Inflammatory macrophage treated with lipopolysaccharide for 4 hours (primary cell): ENCODE measurements at regions not wholly inside any gene's neighbourhood (a gene's known extent, or its start where the extent isn't known, plus 50 kb on each side); places are given as distances from the start of the nearest gene placed in this dataset.
"Not testable (repeated sequence)": the region's sequence is repeated elsewhere in the genome, so short reads cannot be mapped to it uniquely, and the experiment has no call there.

Experiments used
- DNase-seq: peaks from one replicate; pipeline ENCODE4 v3.0.0-alpha.2; 2020

DNA sequence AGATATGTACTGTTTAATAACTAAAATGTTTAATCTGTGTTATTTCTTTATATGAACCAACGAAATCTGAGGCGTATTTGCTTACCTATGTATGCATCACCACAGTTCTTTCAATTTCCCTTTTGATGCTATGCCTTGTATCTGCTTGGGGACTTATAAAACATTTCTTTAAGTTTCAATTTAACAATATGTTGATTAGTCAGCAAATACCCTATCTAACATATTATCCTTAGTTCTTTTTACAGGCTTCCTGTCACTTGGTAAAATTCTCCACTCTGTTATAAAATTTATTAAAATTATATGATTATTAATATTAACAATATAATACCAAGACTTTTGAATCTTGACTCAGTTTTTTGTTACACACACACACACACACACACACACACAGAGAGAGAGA lies 174.3 kb downstream of the CPS1 start:
- DNase-seq: no peak

DNA sequence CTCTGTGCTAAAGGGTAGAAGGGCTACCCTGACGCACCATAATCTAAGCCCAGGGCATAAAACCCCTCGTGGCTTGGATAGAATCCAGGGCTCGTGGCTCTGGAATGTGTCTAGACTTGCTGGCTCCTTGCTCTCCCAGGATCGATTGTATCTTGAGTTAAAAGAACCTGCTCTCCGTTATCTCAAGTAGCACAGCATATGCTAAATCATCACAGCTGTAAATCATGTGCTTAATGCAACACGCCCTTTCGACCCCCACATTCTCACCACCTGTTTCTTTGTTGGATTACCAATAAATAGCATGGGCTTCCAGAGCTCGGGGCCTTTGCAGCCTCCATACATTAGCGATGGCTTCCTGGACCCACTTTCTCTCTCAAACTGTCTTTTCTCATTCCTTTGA lies 190.4 kb downstream of the CPS1 start:
- not testable (repeated sequence) for DNase-seq

DNA sequence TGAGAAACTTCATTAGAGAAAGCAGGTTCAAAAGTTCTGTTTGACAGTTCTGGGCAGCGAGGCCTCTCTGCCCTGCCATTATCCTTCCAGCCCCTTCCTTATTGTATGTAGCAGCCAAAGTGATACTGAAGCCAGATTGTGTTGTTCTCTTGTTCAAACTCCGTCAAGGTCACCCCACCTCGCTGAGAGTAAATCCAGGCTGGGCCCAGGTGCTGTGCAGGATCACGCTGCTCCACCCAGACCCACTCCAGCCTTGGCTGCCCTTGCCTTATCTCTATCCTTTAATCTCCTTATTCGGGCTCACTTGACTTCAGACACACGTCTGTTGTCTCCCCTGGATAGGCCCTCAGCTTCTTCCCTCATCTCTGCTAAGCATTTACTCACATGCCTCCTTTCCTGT lies 196.1 kb downstream of the CPS1 start:
- no peak for DNase-seq

DNA sequence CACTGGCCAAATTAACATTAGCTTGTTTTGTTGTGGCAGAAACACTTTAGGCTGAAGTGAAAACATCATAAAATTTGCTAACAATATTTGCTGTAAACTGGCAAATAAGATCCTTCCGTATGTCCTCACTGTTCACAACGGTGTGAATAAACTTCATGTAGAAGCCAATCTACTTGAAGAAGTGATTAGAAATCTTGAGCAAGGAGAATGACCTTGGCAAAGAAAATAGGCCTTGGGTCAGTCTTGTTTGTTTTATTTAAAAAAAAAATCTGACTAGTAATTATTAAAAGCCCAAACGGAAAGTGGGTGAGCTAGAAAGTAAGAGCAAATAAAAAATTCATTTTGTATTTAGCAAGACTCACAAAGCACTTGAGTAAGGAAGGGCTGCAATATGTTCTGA lies 197.0 kb downstream of the CPS1 start:
- no peak for DNase-seq

DNA sequence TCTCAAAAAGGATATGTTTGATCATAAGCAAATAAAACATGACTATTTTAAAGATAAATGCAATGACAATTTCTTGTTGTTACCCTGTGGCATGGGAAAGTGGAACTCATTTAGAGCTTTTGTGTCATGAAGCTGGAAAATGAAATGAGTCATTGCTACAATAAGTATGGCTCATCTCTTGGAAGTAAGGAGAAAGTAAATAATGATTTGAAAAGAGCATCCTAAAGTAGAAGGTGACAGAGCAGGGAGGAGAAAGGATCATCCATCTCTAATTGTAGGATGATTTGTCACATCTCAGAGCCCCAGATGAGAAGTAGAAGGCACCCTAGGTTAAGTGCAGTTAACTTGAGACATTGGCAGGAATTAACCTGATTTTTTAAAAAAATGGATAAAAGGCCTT lies 200.5 kb downstream of the CPS1 start:
- no peak for DNase-seq

DNA sequence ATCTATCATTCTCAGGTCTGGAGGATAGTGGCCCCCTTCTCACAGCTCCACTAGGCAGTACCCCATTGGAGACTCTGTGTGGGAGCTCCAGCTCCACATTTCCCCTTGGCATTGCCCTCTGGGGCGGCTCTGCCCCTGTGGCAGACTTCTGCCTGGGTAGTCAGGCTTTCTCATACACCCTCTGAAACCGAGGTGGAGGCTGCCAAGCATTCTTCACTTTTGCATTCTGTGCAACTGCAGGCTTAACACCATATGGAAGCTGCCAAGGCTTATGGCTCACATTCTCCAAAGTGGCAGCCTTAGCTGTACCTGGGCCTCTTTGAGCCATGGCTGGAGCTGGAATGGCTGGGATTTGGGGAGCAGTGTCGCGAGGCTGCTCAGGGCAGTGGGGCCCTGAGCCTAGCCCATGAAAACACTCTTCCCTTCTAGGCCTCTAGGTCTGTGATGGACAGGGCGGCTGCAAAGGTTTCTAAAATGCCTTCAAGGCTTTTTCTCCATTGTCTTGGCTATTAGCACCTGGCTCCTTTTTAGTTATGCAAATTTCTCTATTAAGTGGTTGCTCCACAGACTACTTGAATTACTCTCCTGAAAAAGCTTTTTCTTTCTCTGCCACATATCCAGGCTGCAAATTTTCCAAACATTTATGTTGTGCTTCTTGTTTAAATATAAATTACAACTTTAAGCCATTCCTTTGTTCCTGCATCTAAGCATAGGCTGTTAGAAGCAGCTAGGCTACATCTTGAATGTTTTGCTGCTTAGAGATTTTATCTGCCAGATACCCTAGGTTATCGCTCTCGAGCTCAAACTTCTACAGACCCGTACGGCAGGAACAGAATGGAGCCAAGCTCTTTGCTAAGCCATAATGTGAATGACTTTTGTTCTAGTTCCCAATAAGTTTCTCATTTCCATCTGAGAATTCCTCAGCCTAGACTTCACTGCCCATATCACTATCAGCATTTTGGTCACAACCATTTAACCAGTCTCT lies 206.5 kb downstream of the CPS1 start:
- DNase-seq: no peak

DNA sequence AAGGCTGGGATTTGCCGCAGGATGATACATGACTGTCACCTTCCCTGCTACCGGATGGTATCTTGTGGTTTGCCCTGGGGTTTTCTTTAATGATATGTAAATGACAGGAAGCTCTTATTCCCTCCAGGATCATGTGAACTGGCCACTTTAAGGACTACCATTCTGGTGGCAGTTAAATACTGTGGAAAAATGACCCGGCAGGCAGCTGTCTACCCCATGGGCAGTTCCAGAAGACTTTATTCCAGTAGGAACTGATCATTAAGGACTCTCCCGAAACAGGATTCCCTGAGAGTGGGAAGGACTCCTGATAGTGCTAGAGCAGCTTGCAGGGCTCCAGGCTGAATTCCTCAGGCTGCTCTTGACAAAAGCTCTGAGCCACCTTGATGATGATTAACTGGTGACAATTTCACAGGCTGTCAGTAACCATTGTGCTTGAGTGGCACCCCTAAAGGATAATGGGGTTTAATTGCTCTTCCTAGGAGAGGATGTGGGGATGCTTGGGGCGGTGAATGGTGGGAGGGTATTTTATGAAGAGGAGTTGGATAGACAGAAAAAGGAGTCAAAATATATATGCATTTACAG lies 212.0 kb downstream of the CPS1 start:
- DNase-seq: no peak

DNA sequence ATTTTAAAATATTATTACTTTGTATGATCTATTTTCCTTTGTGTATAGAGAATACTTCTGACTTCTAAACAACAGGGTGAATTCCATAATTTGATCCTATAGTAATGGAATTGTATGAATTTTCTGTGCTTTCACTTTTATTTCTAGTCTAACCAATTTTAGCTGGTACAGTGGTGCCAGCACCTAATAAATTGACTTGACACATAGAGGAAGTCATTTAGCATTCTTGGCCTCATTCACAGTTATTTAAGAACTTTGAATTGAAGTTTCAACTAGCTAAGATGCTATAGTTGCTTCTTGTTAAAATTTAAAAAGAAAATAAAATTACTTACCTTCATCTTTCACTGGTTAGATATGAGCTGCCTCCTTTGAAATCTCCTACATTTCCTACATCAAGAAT lies 220.4 kb downstream of the CPS1 start:
- no peak for DNase-seq

DNA sequence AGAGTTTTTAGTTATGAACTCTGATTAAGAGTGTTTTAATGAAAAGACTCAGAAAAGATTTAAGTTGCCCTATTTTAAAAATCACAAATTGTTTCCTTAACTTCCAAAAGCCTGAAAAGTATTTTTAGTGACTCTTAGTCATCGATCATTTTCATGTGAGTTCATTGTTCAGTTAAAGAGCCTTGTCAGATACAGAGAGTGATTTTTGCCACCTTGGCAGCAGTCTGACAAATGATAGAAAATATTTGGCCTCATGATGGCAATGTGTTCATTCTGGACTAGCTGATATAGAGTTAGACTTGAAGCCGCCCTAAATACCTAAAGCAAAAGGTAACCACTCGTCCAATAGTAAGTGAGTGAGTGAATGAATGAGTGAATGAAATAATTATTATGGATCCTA lies 225.8 kb downstream of the CPS1 start:
- no peak for DNase-seq

DNA sequence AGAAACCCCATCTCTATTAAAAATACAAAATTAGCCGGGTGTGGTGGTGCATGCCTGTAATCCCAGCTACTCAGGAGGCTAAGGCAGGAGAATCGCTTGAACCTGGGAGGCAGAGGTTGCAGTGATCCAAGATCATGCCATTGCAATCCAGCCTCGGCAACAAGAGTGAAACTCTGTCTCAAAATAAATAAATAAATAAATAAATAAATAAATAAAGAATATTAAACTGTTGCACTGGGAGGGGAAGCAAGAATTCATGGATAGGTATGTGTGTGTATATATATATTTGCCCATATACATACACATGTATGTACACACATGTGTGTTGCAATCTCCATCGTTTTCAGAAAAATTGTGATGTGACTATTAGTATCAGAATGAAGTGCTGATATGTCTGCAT lies 231.4 kb downstream of the CPS1 start:
- DNase-seq: not testable (repeated sequence)

DNA sequence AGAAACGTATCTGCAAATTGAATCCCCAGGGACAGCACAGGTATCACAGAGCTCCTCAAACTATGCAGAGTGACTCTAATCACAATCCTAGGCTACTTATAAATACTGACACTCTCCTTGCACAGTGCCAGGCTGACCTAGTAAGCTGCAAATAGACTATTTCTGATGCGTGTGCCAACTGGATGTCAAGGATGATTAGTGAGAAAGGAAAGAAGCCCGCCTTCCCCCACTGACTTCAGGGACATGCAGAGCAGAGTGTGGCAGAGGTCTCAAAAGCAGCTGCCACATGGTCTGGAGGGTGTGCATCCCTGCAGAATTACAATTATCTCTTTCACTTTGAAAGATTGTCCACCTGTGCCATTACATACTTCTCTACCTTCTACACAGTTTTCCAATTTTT lies 235.6 kb downstream of the CPS1 start:
- no peak for DNase-seq

DNA sequence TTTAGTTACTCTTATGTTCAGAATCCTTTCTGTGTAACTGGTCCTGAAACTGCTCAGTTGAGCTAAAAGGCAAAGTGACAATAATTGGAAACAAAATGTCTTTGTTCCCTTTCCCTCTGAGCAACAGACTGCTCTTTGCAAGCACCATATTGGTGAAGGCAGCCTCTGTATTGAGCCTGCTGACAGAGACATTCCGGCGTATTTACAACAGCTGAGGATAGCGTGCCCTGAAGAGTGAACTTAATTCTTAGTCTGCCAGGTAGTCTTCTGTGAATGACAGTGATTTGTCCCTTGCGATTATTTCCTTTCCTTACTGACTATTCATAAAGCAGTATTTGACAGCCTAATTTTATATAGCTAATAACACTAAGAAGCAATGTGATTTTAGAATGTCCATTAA lies 239.1 kb downstream of the CPS1 start:
- no peak for DNase-seq

DNA sequence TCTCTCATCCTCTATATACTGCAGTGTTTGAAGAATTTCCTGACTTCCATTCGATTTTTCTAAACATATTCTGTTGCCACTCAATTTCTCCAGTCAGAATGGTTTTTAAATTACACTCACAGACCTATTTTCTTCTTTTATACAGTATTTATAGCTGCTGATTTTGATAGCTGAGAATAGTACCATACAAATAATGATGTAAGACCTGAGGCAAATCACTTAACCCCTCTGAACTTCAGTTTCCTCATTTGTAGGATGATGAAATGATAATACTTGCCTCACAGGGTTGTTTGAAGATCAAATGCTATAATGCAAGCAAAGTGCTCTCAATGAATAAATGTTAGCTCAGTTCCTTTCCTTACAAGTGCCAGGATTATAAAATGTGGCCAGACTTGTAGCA lies 241.8 kb downstream of the CPS1 start:
- peak; percentile 1 for DNase-seq

DNA sequence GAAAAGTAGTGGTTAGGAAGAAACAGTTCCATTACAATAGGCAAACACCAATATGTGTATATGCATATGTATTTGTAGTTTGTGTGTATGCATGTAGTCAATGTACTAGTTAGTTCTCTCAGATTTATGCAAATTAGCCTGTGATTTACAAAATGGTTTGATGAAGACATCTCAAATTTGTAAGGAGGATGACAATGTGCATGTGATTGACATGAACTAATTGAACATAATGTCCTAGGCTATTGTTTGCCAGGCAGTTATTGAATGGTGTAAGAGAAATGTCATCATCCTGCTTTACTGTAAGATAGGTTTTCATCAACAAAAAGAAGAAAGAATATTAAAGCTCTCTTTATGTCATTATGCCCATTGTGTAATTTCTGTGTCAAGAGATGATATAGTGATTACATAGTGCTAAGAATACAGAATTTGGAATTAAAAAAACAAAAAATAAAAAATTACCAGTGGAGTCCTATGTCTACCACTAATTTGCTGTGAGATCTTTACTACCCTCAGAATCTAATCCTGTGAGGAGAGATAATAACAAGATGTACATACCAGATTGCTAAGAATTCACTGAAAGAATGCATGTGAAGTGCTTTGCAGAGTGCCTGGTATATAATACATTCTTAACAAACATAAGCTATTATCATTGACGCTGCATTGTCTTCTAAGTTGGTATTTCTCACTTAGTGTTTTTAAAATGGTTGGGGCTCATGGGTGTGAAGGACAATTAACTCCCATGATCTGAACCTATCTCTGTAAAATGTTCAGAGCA lies 258.0 kb downstream of the CPS1 start:
- DNase-seq: no peak

DNA sequence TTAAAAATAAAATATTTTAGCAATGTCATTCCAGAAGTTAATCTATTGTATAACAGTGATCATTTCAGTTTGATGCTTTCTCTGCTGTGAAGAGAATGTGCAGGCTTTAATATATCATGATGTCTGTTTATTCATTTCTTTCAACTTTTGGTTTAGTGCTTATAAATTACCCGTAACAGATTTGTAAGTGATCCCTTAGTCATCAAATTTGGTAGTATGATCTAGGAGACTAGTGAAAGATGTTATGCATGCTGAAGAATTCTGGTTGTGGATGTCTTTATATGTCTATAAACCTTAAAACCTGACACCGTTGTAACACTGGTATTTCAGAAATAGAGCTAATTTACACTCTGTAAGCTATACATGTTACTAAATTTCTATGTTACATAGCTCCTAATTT lies 260.4 kb downstream of the CPS1 start:
- no peak for DNase-seq

DNA sequence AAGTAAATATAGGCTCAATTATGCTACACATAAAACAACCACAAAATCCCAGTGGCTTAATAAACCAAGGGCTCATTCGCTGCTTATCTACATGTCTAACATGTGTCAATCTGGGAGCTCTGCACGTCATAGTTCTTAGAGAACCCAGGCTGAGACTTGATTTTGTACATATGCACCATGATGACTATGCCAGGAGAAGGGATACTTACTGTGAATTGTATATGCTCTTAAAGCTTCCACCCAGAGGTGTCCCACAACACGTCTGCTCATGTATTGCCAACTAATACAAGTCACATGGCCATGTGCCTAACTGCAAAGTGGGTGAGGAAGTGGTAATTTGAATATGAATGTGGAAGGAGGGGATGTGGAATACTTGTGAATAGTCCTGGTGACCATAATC lies 262.1 kb downstream of the CPS1 start:
- no peak for DNase-seq

DNA sequence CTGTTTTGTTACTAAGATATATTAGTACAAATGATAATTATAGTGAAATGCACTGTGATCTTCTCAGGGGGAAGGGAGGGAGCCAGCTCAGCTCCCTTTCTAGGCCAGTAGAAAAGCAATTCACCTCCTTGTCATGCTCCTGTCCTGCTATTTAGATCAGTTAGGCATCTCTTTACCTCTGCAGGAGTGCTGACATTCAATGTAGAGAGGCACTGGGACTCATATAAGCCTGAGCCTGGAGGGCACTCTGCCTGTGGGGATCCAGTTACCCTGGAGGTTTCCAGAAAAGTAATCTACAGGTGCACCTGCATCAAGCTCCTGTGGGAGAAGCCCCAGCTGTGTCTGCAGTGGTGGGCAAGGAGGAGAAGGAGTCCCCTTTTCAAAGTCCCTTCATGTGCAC lies 277.0 kb downstream of the CPS1 start:
- no peak for DNase-seq

DNA sequence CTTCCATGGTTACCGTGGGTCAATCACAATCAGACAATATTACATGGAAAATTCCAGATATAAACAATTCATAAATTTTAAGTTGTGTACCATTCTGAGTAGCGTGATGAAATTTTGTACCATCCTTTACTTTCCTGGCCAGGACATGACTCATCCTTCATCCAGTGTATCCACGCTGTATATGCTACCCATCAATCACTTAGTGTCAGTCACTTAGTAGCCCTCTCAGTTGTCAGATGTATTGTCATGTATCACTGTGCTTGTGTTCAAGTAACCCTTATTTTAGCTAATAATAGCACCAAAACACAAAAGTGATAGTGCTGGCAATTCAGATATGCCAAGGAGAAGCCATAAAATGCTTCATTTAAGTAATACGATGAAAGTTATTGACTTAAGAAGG lies 282.6 kb downstream of the CPS1 start:
- no peak for DNase-seq

DNA sequence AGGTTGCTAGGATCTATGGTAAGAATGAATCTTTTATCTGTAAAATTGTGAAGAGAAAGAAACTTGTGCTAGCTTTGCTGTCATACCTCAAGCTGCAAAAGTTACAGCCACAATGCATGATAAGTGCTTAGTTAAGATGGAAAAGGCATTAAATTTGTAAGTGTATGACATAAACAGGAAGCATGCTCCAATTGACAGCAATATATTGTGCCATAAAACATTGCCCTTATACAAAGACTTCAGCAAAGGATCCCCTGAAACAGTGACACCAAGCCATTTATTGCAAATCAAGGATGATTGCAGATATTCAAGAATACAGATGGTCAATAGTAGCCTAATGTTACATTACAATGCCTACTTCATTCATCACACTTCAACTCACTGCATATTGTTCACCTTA lies 283.1 kb downstream of the CPS1 start:
- no peak for DNase-seq

DNA sequence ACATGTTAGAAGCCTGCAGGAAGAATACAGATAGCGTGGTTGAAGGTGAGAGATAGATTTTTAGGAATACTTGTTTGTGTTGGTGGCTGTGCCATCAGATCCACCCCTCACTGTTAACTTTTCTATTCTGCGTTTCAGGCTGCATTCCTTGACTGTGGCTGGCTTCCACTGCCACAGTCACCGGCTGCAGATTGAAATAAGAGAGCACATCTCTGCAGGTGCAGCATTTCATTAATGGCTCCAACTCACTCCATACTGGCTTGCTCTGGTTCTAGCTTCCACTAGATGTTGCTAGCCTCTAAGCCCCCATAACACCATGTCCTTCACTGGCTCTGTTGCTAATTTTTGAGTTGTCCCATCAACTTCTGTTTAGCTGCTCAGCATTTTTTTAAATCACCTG lies 286.5 kb downstream of the CPS1 start:
- DNase-seq: no peak

DNA sequence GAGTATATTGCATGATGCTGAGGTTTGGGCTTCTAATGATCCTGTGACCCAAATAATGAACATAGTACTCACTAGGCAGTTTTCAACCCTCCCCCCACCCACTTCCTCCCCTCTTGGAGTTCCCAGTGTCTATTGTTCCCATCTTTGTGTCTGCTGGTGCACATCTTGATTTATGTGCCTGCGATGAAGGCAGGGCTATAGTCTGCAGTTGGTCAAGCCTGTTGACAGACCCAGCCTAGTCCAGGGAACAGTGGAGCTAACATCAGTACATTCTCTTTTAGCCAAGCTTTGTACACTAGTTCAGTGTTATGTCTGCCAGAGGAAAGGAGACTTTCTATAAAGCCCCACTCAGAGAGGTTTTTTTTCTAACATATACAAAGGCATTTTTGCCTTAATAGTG lies 287.6 kb downstream of the CPS1 start:
- DNase-seq: no peak

DNA sequence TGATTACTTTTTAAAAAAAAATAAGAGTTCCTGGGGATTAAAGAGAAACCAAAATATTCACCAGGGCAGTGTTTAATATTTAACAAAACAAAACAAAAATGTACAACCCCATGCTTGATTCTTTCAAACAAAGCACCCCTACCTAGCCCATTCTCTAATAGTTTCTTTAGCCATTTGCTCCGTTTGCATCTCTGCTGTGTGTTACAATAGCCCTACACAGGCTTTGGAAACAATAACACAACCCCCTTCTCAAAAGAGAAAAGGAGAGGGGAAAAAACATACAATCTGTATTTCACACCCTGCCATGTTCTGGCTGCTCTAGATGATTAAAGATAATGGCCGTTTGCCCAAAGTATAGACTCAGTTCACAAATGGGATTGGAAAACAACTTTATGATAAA lies 302.9 kb downstream of the CPS1 start:
- no peak for DNase-seq

DNA sequence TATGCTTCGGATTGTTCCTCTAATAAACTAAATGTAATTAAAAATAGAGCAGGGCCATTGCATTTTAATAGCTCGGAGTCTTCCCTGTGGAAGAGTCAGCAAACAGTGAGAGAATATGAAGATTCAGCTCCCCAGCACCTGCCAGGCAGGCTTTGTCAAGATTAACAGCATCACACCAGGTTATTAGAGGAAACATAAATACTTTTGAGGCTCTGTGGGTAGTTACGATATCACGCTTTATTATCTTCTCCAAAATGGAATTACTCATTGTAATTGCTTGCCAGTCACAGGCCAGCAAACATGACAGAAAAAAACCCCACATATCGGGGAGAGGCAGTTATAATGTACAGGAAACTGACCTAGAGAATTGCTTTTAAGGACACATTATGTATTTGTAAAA lies 303.9 kb downstream of the CPS1 start:
- no peak for DNase-seq
